HG02973 (cell line): ENCODE measurements at regions not wholly inside any gene's neighbourhood (a gene's known extent, or its start where the extent isn't known, plus 50 kb on each side); places are given as distances from the start of the nearest gene placed in this dataset.
"Not testable (repeated sequence)": the region's sequence is repeated elsewhere in the genome, so short reads cannot be mapped to it uniquely, and the experiment has no call there.

ENCODE experiments used
- ATAC-seq: cut with Tn5 transposase; IDR thresholded peaks from one replicate; pipeline ENCODE4 v1.9.1; 2021; ENCODE audit warnings: moderate library complexity; ENCODE audit not compliant: unreplicated experiment

GRCh38 chrX:74181976-74182375 is 122.0 kb upstream of the ZCCHC13 start:
- ATAC-seq: not testable (repeated sequence)

- ATAC-seq: no peak
Observed at GRCh38 chrX:74180716-74181115, 123.3 kb upstream of the ZCCHC13 start.

GRCh38 chrX:74179990-74180389 is 124.0 kb upstream of the ZCCHC13 start:
- ATAC-seq: no peak

GRCh38 chrX:74179499-74179898 is 124.5 kb upstream of the ZCCHC13 start:
- no peak for ATAC-seq

GRCh38 chrX:74179071-74179470 is 124.9 kb upstream of the ZCCHC13 start:
- ATAC-seq: no peak

- ATAC-seq: no peak
Observed at GRCh38 chrX:74178536-74178935, 125.4 kb upstream of the ZCCHC13 start.

- no peak for ATAC-seq
Observed at GRCh38 chrX:74171465-74171864, 132.5 kb upstream of the ZCCHC13 start.

GRCh38 chrX:74162199-74162598 is 141.8 kb upstream of the ZCCHC13 start:
- no peak for ATAC-seq

GRCh38 chrX:74160816-74161215 is 143.2 kb upstream of the ZCCHC13 start:
- no peak for ATAC-seq

GRCh38 chrX:74160358-74160757 is 143.6 kb upstream of the ZCCHC13 start:
- ATAC-seq: no peak

- no peak for ATAC-seq
Observed at GRCh38 chrX:74147439-74147838, 156.5 kb upstream of the ZCCHC13 start.

- no peak for ATAC-seq
Observed at GRCh38 chrX:74138943-74139342, 165.0 kb upstream of the ZCCHC13 start.

GRCh38 chrX:74133156-74133796 is 170.7 kb upstream of the ZCCHC13 start:
- ATAC-seq: no peak

GRCh38 chrX:74132280-74132679 is 171.7 kb upstream of the ZCCHC13 start:
- ATAC-seq: no peak

- no peak for ATAC-seq
Observed at GRCh38 chrX:74119016-74119910, 184.7 kb upstream of the ZCCHC13 start.

- ATAC-seq: no peak
Observed at GRCh38 chrX:74117962-74118902, 185.7 kb upstream of the ZCCHC13 start.

GRCh38 chrX:74111245-74111644 is 192.7 kb upstream of the ZCCHC13 start:
- ATAC-seq: no peak

GRCh38 chrX:74107666-74108065 is 196.3 kb upstream of the ZCCHC13 start:
- ATAC-seq: no peak

GRCh38 chrX:74104356-74105015 is 199.5 kb upstream of the ZCCHC13 start:
- ATAC-seq: no peak

- not testable (repeated sequence) for ATAC-seq
Observed at GRCh38 chrX:74098407-74098806, 205.6 kb upstream of the ZCCHC13 start.

- ATAC-seq: no peak
Observed at GRCh38 chrX:74090049-74090448, 213.9 kb upstream of the ZCCHC13 start.
